Right cardiac atrium (tissue), 5 donors: ENCODE measurements at regions not wholly inside any gene's neighbourhood (a gene's known extent, or its start where the extent isn't known, plus 50 kb on each side); places are given as distances from the start of the nearest gene placed in this dataset.

Experiments
- ATAC-seq, 2 donors: fragments of 200-7000 bp; cut with Tn5 transposase; one replicate each; pipeline versions ENCODE4 v1.8.0 to v1.9.1; 2020; ENCODE audit warnings: moderate library complexity in 2 of 2, mild to moderate bottlenecking in 1 of 2
- DNase-seq, 3 donors: peaks; one replicate each; pipeline ENCODE4 v3.0.0-alpha.2; 2020
- H3K27ac ChIP-seq: one replicate; pipeline ENCODE4 v1.5.1; 2013; ENCODE audit warnings: mild to moderate bottlenecking, low read length, control low read depth, moderate library complexity
- H3K27me3 ChIP-seq: one replicate; pipeline ENCODE4 v1.6.1; 2013; ENCODE audit not compliant: control insufficient read depth, insufficient read depth
- H3K4me1 ChIP-seq: one replicate; pipeline ENCODE4 v1.6.1; 2013; ENCODE audit warnings: low read length; ENCODE audit not compliant: control insufficient read depth, insufficient read depth
- H3K4me3 ChIP-seq: one replicate; pipeline ENCODE4 v1.5.1; 2013; ENCODE audit warnings: low read length, control low read depth
- H3K9me3 ChIP-seq: one replicate; pipeline ENCODE4 v1.6.1; 2013; ENCODE audit warnings: low read length; ENCODE audit not compliant: control insufficient read depth
- WGBS: extraction: QIAGEN DNeasy Blood & Tissue Kit; methylation state at CpG from one replicate; pipeline ENCODE4 v1.1.7; 2013; 5-methylcytosine and 5-hydroxymethylcytosine counted together
- intact Hi-C, 4 donors: fragments of 100-400 bp; cut with DNase I; formaldehyde crosslinking; loops; one replicate each; pipeline versions ENCODE4 v1.11.0 to v1.14.0; 2022 to 2023
- donor health status: healthy with polysubstance abuse.
- donor health status: DM: no; HTN: yes; CAD: no.
- donor health status: DM: no; HTN: no; CAD: no.
- donor health status: DM: no; HTN: yes; CAD: no; lungs with severe emphysema.
- donor health status: DM: yes; HTN: yes; CAD: no.

DNA sequence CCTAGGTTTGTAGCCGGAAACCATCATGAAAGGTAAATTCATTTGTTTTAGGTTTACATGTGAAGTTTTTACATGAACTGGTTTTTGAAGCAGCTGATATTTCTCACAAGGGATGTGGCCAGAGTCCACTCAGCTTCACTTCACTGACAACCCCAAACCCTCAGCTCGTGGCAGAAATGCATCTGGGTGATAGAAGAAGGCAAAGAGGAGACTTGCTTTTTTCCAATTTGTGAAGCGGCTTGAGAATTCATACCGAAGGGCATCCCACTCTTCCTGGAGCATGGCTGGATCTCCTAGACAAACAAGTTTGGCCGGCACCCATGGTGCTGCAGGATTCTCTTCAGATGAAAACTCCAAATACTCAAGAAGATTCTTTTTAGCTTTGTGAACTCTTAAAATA lies 392.8 kb upstream of the CNR1 start:
- no peaks in the 10 kb centered on the region for H3K9me3 ChIP-seq
- H3K4me1 ChIP-seq: no peaks in the 10 kb centered on the region
- DNase-seq (peak in 1 of 3 donors; percentile 22), ATAC-seq (no peak)
- no peak overlapping the region for H3K4me3 ChIP-seq
- no peaks in the 10 kb centered on the region for H3K27me3 ChIP-seq
- WGBS: 73% methylated on average over 5 of the region's 5 CpGs
- intact Hi-C loops: no loop called here
- no peak overlapping the region for H3K27ac ChIP-seq

DNA sequence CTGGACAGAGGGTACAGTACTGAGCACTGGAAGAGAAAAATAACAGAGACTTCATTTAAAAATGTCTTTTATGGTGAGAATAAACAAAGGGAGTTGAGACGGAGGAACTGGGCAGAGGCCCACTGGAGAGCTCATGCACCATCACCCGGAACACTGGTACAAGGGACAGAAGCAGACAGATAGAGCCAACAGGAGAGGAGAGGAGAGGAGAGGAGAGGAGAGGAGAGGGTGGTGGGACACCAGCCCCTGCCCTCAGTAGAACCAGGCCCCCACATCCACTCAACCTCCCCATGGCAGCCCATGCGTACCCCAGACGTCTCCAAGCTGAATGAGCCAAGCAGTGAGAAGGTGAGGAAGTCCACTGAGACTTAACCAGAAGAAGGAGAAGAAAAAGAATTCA lies 390.5 kb upstream of the CNR1 start:
- H3K27me3 ChIP-seq: no peaks in the 10 kb centered on the region
- DNase-seq (no peak), ATAC-seq (no peak)
- intact Hi-C loops: no loop called here
- no peak overlapping the region for H3K27ac ChIP-seq
- 64% methylated on average over 4 of the region's 4 CpGs for WGBS
- H3K4me1 ChIP-seq: no peaks in the 10 kb centered on the region
- H3K4me3 ChIP-seq: no peak overlapping the region
- H3K9me3 ChIP-seq: no peaks in the 10 kb centered on the region

DNA sequence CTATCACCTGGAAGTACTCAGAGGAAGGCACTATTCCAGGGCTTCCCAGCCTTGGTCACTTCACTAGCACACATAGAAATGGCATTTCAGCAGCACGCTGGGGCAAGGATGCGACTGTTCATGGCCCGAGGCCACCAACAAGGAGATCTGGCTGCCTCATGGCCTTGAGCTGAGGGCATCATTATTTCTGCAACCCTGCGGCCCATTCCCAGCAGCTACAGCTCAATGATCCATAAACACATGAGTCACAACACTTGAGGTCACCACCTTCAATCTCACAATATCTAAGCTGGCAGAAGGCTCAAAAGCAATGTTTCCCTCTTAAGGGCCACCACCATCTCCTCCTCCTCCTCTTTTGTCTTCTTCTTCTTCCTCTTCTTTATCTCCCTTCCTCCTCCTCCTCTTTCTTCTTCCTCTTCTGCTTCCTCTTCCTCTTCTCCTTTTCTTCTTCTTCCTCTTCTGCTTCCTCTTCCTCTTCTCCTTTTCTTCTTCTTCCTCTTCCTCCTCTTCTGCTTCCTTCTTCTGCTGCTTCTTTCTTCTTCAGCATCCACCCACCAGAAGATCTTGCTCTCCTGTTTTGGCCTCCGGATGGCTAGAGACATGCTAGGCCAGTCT lies 382.9 kb upstream of the CNR1 start:
- Histone ChIP-seq H3K27me3 (no peaks in the 10 kb centered on the region), H3K4me1 (no peaks in the 10 kb centered on the region), H3K4me3 (no peak overlapping the region), H3K9me3 (no peaks in the 10 kb centered on the region), H3K27ac (no peak overlapping the region)
- intact Hi-C loops: no loop called here
- no peak for ATAC-seq
- no peak for DNase-seq
- whole genome bisulfite sequencing: 88% methylated on average over 5 of the region's 5 CpGs

DNA sequence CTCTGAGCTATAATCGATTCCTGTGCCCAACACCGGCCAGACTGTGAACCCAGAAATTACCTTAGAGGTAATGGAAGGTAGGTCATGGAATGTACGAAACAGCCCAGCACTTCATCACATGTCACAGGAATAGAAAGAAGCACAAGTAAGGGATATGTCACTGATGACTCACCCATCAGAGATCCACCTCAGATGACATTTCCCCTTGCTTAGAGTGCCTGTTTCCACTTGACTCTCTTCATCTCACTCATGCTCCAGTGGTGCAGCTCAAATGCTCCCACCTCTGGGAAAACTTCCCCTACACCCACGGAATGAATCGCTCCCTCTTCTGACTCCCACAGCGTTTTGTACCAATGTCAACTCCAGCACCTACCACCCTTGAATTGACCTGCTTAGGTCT lies 381.6 kb upstream of the CNR1 start:
- Histone ChIP-seq H3K9me3 (no peaks in the 10 kb centered on the region), H3K4me1 (no peaks in the 10 kb centered on the region), H3K27ac (no peak overlapping the region), H3K27me3 (no peaks in the 10 kb centered on the region), H3K4me3 (no peak overlapping the region)
- WGBS: 89% methylated on average over 6 of the region's 6 CpGs
- intact Hi-C loops: no loop called here
- no peak for DNase-seq
- ATAC-seq: no peak

DNA sequence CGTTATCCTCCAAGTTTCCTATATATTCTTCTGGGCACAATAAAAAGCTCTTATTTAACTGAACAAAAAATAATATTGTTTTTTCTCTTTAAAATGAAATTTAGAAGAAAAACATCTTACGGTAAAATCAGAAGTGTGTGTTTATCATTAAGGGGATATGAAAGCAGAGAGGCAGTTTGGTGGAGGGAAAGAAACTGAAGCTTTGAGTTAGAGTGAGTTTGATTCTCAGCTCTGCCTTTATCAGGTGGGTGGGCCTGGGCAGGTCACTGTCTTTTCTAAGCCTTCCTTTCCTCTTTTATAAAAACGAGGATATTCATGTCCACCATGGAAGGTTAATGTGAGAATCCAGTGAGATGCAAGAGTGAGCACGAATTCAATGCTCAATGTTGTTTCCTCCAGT lies 379.8 kb upstream of the CNR1 start:
- ATAC-seq (no peak), DNase-seq (no peak)
- Histone ChIP-seq H3K27ac (no peak overlapping the region), H3K9me3 (no peaks in the 10 kb centered on the region), H3K4me1 (no peaks in the 10 kb centered on the region), H3K4me3 (no peak overlapping the region), H3K27me3 (no peaks in the 10 kb centered on the region)
- intact Hi-C loops: no loop called here
- WGBS: 53% methylated on average over 4 of the region's 4 CpGs

DNA sequence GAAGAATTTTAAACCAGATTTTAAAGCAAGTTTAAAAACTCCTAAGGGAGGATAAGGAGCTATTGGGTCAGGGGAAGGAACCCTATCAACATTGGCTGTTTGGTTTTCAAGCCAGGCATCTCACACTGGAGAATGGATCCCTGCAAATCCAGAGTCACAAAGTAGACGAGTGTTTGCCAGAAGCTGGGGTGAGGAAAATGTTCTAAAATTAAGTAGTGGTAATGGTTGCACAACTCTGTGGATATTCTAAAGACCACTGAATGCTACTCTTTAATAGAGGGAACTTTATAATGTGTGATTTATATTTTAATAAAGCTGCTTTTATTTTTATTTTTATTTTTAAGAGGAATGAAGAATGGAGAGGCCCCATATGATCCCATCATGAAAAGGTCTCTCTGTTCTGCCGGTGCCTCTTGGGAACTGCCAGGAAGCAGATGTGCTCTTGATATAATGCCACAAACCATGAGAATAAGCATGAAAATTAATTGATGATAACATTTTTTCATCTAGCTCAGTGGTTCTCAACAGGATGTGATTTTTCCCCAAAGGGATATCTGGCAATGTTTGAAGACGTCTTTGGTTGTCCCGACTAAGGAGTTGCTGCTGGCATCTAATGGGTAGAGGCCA lies 379.0 kb upstream of the CNR1 start:
- intact Hi-C loops: no loop called here

DNA sequence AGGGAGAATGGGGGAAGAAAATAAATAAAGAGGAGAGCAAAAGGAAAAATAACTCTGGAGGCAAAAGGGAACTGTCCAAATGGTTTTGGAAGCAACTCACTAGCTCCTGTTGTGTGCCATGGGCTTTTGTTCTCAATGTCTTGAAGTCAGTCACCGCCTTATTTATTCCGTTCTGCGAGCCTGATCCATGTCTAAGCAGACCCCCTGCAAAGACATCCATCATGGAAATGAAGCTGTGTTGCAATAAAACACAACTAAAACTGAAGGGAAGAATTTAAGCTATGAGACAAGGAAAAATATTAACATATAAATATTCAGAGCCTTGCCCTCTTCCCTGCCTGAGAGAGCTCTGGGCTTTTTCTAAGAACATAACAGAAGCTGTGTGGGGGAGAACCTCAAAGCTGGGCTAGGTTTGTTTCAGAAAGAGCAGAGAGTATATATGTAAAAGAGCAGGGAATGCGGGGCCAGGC lies 373.2 kb upstream of the CNR1 start:
- no peaks in the 10 kb centered on the region for H3K4me1 ChIP-seq
- 56% methylated on average over 4 of the region's 4 CpGs for WGBS
- no peaks in the 10 kb centered on the region for H3K27me3 ChIP-seq
- no peaks in the 10 kb centered on the region for H3K9me3 ChIP-seq
- no peak overlapping the region for H3K4me3 ChIP-seq
- ATAC-seq (no peak), DNase-seq (no peak)
- H3K27ac ChIP-seq: no peak overlapping the region
- intact Hi-C loops: no loop called here

More for the DNA sequence above, 379.0 kb upstream of the CNR1 start:
- no peaks in the 10 kb centered on the region for H3K4me1 ChIP-seq
- ATAC-seq (no peak), DNase-seq (no peak)
- H3K27ac ChIP-seq: no peak overlapping the region
- H3K4me3 ChIP-seq: no peak overlapping the region
- H3K27me3 ChIP-seq: no peaks in the 10 kb centered on the region
- no peaks in the 10 kb centered on the region for H3K9me3 ChIP-seq
- WGBS: 43% methylated on average over 4 of the region's 4 CpGs

DNA sequence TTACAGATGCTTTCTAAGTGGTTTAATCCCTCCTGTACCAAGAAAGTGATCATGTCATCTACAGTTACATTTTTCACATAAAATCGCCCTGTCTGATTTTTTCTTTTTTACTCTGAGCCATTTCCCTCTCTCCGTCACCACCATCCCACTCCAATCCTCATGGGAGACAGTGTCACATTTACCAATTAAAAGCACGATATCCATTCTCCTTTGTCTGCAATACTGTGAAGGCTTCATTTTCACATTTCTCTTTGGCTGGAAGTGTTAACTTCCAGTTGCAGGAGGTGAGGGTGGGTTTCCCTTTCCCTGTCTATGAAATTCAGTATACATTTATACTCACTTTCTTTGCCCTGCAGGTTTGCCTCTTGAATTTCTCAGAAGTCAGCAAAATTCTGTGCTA lies 372.7 kb upstream of the CNR1 start:
- Histone ChIP-seq H3K4me3 (no peak overlapping the region), H3K9me3 (no peaks in the 10 kb centered on the region), H3K27ac (no peak overlapping the region), H3K4me1 (no peaks in the 10 kb centered on the region), H3K27me3 (no peaks in the 10 kb centered on the region)
- ATAC-seq (no peak), DNase-seq (no peak)
- intact Hi-C loops: no loop called here
- WGBS: 68% methylated on average over 3 of the region's 3 CpGs

DNA sequence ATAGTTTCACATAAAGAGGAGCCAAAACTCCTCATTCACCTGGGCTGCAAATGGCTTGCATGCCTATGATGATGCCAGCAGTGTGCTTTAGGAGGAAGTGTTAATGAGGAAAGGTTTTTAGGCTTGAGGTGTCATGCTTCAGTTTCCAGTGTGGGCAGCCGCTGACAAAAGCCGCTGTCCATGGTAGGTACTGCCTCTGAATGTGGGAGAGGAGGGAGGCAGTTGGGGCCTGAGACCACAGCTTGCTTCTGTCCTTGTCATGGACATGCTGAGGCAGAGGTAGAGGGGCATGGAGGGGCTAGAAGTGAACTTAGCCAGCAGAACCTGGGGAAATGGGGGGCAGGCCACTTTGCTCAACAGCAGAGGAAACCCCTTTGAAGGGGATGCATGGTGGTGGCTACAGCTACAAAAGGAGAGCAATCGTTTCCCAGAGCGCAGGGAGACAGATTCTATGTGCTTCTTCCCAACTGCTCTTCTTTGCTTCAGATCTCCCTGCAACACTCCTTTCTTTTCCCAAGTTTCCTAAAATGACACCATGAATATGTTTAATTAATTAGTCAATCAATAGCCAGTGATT lies 372.1 kb upstream of the CNR1 start:
- Histone ChIP-seq H3K27me3 (no peaks in the 10 kb centered on the region), H3K4me3 (no peak overlapping the region), H3K27ac (no peak overlapping the region), H3K9me3 (no peaks in the 10 kb centered on the region), H3K4me1 (no peaks in the 10 kb centered on the region)
- no peak for ATAC-seq
- intact Hi-C loops: no loop called here
- DNase-seq: no peak
- 57% methylated on average over 4 of the region's 4 CpGs for WGBS

DNA sequence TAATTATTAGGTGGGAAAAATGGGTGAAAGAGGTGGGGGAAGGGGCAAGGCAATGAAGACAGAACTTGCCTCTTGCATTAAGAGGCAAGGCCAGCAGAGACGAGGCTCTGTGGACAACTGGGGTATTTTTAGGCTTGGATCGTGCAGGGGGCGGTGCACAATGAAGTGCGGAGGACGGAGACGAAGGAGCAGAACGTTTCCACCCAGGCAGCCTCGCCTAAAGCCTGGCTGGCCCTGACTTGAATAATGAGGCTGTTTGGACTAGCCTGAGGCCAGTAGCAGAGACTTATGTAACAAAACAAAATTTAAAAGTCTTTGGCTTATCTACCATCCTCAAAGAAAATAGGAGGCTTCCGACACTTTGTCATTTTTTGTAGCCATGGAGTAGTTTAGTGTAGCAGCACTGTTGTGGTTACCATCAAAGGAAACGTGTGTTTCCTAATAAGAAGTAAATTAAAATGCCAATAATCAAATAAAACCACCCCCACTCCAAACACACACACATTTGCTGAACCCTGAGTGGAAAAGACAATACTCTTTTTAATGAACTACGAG lies 370.0 kb upstream of the CNR1 start:
- Histone ChIP-seq H3K4me1 (no peaks in the 10 kb centered on the region), H3K4me3 (no peak overlapping the region), H3K9me3 (no peaks in the 10 kb centered on the region), H3K27me3 (no peaks in the 10 kb centered on the region), H3K27ac (no peak overlapping the region)
- no peak for ATAC-seq
- DNase-seq: no peak
- intact Hi-C loops: no loop called here
- 52% methylated on average over 11 of the region's 11 CpGs for WGBS

DNA sequence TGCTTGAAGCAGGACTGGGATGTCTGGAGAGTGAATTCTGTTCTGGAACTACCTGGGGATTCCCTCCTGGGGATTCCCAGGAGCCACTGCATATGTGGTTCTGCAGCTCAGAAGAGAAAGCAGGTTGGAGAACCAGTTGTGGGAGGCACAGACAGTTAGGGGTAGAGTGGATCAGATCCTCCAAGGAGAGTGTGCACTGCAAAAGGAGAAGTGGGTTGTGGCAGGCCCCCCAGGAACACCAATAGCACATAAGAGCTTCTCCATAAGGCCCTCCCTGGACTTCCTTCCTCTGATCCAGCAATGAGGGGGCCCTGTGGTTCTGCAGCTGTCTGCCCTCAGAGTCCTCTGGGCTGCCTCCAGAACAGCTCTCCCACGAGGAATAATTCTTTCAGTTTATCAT lies 369.2 kb upstream of the CNR1 start:
- intact Hi-C loops: no loop called here
- Histone ChIP-seq H3K4me1 (no peaks in the 10 kb centered on the region), H3K4me3 (no peak overlapping the region), H3K9me3 (no peaks in the 10 kb centered on the region), H3K27me3 (no peaks in the 10 kb centered on the region), H3K27ac (no peak overlapping the region)
- ATAC-seq (no peak), DNase-seq (no peak)
- 30% methylated on average over 1 of the region's 1 CpG for whole genome bisulfite sequencing
